ENCODE measurements at regions not wholly inside any gene's neighbourhood (a gene's known extent, or its start where the extent isn't known, plus 50 kb on each side); places are given as distances from the start of the nearest gene placed in this dataset.

DNA sequence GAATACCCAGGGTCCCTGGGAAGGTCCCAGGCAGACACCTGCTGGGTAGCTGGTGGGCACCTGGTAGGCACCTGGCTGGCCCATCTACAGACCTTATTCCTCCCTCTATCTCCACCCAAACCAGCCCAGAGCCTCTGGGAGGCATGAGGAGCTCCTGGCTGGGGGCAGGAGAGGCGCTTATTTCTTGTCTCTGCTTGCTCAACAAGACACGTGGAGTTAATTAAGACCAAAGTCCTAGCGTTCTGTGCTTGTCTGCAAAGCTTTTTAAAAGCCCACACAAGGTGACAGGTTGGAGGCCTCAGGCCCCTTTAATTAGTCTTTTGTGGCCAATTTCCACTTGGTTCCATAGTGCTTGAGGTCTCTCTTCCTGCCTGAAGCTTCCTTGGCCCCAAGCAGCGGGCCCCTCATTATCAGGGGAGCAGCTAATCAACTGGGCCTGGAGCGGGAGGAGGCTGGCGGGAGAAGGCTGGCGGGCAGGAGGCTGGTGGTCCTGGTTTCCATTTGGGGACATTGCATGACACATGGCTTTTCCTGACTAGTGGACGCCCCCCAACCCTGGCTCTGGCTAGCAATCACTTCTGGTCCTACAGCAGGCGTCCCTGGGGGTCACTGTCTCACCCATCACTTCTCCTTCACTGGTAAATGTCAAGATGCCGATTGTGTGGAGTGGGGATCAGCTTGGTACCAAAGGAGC, 65.4 kb upstream of the HDAC4 start (continued):
- TF ChIP-seq, protein P1, sequence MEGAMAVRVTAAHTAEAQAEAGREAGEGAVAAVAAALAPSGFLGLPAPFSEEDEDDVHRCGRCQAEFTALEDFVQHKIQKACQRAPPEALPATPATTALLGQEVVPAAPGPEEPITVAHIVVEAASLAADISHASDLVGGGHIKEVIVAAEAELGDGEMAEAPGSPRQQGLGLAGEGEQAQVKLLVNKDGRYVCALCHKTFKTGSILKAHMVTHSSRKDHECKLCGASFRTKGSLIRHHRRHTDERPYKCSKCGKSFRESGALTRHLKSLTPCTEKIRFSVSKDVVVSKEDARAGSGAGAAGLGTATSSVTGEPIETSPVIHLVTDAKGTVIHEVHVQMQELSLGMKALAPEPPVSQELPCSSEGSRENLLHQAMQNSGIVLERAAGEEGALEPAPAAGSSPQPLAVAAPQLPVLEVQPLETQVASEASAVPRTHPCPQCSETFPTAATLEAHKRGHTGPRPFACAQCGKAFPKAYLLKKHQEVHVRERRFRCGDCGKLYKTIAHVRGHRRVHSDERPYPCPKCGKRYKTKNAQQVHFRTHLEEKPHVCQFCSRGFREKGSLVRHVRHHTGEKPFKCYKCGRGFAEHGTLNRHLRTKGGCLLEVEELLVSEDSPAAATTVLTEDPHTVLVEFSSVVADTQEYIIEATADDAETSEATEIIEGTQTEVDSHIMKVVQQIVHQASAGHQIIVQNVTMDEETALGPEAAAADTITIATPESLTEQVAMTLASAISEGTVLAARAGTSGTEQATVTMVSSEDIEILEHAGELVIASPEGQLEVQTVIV (IDR thresholded peaks at IDR 0.05; ENCODE audit: borderline replicate concordance, partially characterized antibody), result no peak
- no peak for TF ChIP-seq MEF2B (IDR thresholded peaks at IDR 0.05; ENCODE audit: partially characterized antibody, poor library complexity, severe bottlenecking)
- TF ChIP-seq ZNF24 (IDR thresholded peaks at IDR 0.05), result no peak

DNA sequence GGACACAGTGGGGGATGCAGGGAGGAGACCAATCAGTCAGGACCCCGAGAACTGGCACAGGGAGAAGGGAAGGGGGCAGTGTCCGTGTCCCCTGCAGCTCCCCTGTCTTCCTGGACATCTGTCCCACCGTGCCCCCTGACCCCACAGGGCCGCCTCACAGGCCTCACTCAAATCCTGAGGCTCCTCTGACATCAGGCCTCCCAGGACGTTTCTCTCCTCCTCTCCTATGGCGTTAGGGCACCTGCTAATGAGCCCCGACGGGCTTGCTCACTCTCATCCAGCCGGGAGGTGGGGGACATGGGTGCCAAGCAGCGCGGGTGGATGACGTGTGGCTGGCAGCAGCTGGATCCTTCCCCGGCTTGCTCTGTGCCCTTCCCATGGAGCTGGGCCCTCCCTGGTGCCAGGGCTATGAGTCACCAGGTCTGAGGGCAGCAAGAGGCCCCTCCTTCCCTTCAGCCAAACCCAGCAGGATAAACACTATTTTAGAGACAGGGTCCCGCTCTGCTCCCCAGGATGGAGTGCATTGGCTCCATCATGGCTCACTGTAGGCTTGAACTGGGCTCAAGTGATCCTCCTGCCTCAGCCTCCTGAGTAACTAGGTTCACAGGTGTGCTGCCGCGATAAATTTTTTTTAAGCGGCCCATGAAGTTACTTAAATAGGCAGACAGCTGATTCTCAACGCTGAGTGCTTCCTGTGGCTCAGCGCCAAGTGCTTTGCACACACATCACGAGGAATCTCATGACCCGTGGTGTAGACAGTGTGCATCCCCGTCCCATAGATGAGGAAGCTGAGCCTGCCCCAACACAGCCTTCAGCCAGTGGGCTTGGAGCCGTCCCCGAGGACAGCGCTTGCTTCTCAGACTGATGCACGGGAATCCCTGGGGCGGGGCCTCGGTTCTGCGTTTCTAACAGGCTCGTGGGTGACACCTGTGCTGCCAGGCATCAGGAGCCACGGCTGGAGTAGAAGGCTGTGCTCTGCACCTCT, 64.5 kb upstream of the HDAC4 start:
- Histone ChIP-seq H3K9ac (ENCODE audit: control insufficient read depth, insufficient read depth, low read length) (no peak overlapping the region), H3K4me1 (ENCODE audit: control insufficient read depth, insufficient read depth, low read length) (no peaks in the 10 kb centered on the region), H3K36me3 (ENCODE audit: control insufficient read depth in 2 of 2, insufficient read depth in 2 of 2, low read length in 1 of 2) (no peaks in the 10 kb centered on the region), H3K79me2 (ENCODE audit: control insufficient read depth, insufficient read depth, low read length) (no peaks in the 10 kb centered on the region), H3K9me3 (replicated peaks; ENCODE audit: control insufficient read depth, insufficient read depth, low read length) (no peaks in the 10 kb centered on the region), H3K27me3 (replicated peaks in 1 of 2; ENCODE audit: control insufficient read depth in 2 of 2, insufficient read depth in 2 of 2, low read length in 1 of 2) (no peaks in the 10 kb centered on the region; a peak in 2 of 4 replicates), H4K20me1 (ENCODE audit: control insufficient read depth, insufficient read depth) (no peaks in the 10 kb centered on the region), H2AFZ (ENCODE audit: control insufficient read depth, low read depth, low read length) (no peak overlapping the region), H3K4me2 (ENCODE audit: control insufficient read depth, insufficient read depth) (no peak overlapping the region), H3K4me3 (no peak overlapping the region), H3K27ac (ENCODE audit: control insufficient read depth, insufficient read depth) (no peak overlapping the region)
- ChIA-PET CTCF (no interaction called here), RAD21 (ENCODE audit: unreplicated experiment) (no interaction called here), SMC1A (ENCODE audit: uncharacterized antibody, unreplicated experiment) (no interaction called here), POLR2A (no interaction called here)
- DNase-seq (ENCODE audit: low read depth, low spot score) (no peak), FAIRE-seq (no peak), ATAC-seq (no peak)
- in situ Hi-C loops (cut with MboI) (no loop called here), intact Hi-C loops (cut with micrococcal nuclease; ENCODE audit: unreplicated experiment) (no loop called here)
- no TSS peak for BruUV-seq (replicated peaks)
- 40% methylated on average over 31 of the region's 31 CpGs for WGBS (ENCODE audit: insufficient coverage, insufficient replicate concordance, low lambda C conversion rate, missing lambda C conversion rate)
- TF ChIP-seq POLR2A (IDR thresholded peaks at IDR 0.05; ENCODE audit: low read depth, low read length) (no peak), RCOR1 (conservative IDR thresholded peaks at IDR 0.05; ENCODE audit: low read depth, low read length) (no peak), CBX3 (IDR thresholded peaks at IDR 0.05; ENCODE audit: borderline replicate concordance, low read depth) (no peak), IKZF2 (IDR thresholded peaks at IDR 0.05) (no peak), SIX5 (IDR thresholded peaks at IDR 0.05; ENCODE audit: low read depth, low read length, severe bottlenecking) (no peak), MEF2A (IDR thresholded peaks at IDR 0.05; ENCODE audit: insufficient read depth, low read depth, low read length) (no peak), ZNF384 (IDR thresholded peaks at IDR 0.05; ENCODE audit: borderline replicate concordance, low read depth, low read length) (no peak), CEBPZ (IDR thresholded peaks at IDR 0.05; ENCODE audit: low read depth, low read length) (no peak), YY1 (IDR thresholded peaks at IDR 0.05; ENCODE audit: low read depth, low read length) (no peak), RFX5 (IDR thresholded peaks at IDR 0.05; ENCODE audit: low read depth, low read length) (no peak), ZSCAN29 (IDR thresholded peaks at IDR 0.05) (no peak)

All from GM12878 (cell line).